ENCODE measurements at regions not wholly inside any gene's neighbourhood (a gene's known extent, or its start where the extent isn't known, plus 50 kb on each side); places are given as distances from the start of the nearest gene placed in this dataset.

GRCh38 chr1:208584167-208584755, 340.1 kb upstream of the PLXNA2 start:
- DNase-seq (ENCODE audit: low read depth) = no peak

GRCh38 chr1:208587110-208587509, 342.9 kb upstream of the PLXNA2 start:
- DNase-seq (ENCODE audit: low read depth) = no peak

- DNase-seq (ENCODE audit: low read depth) = no peak
Measured at GRCh38 chr1:208593306-208594006, 349.3 kb upstream of the PLXNA2 start.

GRCh38 chr1:208595236-208595635, 351.1 kb upstream of the PLXNA2 start:
- no peak for DNase-seq (ENCODE audit: low read depth)

GRCh38 chr1:208595745-208596144, 351.6 kb upstream of the PLXNA2 start:
- DNase-seq (ENCODE audit: low read depth) = peak; percentile 84

GRCh38 chr1:208597571-208597970, 353.4 kb upstream of the PLXNA2 start:
- no peak for DNase-seq (ENCODE audit: low read depth)

GRCh38 chr1:208598021-208598420, 353.8 kb upstream of the PLXNA2 start:
- DNase-seq (ENCODE audit: low read depth) = no peak

GRCh38 chr1:208599063-208599462, 354.9 kb upstream of the PLXNA2 start:
- no peak for DNase-seq (ENCODE audit: low read depth)

GRCh38 chr1:208600456-208601190, 356.4 kb upstream of the PLXNA2 start:
- DNase-seq (ENCODE audit: low read depth) = no peak

- peak; percentile 10 for DNase-seq (ENCODE audit: low read depth)
Measured at GRCh38 chr1:208601561-208601960, 357.4 kb upstream of the PLXNA2 start.

GRCh38 chr1:208603721-208604120, 359.5 kb upstream of the PLXNA2 start:
- no peak for DNase-seq (ENCODE audit: low read depth)

- DNase-seq (ENCODE audit: low read depth) = peak; percentile 54
Measured at GRCh38 chr1:208604295-208604694, 360.1 kb upstream of the PLXNA2 start.

- DNase-seq (ENCODE audit: low read depth) = no peak
Measured at GRCh38 chr1:208606959-208607358, 362.8 kb upstream of the PLXNA2 start.

- no peak for DNase-seq (ENCODE audit: low read depth)
Measured at GRCh38 chr1:208607616-208608015, 363.4 kb upstream of the PLXNA2 start.

GRCh38 chr1:208614610-208615009, 370.4 kb upstream of the PLXNA2 start:
- DNase-seq (ENCODE audit: low read depth) = no peak

GRCh38 chr1:208615371-208615770, 371.2 kb upstream of the PLXNA2 start:
- no peak for DNase-seq (ENCODE audit: low read depth)

GRCh38 chr1:208616776-208617175, 372.6 kb upstream of the PLXNA2 start:
- no peak for DNase-seq (ENCODE audit: low read depth)

GRCh38 chr1:208628022-208628914, 384.1 kb upstream of the PLXNA2 start:
- no peak for DNase-seq (ENCODE audit: low read depth)

- DNase-seq (ENCODE audit: low read depth) = no peak
Measured at GRCh38 chr1:208631092-208631491, 386.9 kb upstream of the PLXNA2 start.

GRCh38 chr1:208631506-208631905, 387.3 kb upstream of the PLXNA2 start:
- peak; percentile 37 for DNase-seq (ENCODE audit: low read depth)

GRCh38 chr1:208634346-208635140, 390.4 kb upstream of the PLXNA2 start:
- DNase-seq (ENCODE audit: low read depth) = no peak

Measured in RPMI7951 (cell line).